Activated naive CD8-positive, alpha-beta T cell treated with anti-CD3 and anti-CD28 coated beads, Interleukin-2, amount 50 U/mL, for 24 hours (primary cell): ENCODE measurements at regions not wholly inside any gene's neighbourhood (a gene's known extent, or its start where the extent isn't known, plus 50 kb on each side); places are given as distances from the start of the nearest gene placed in this dataset.

Experiments
- ATAC-seq: fragments of 150-1000 bp; cut with Tn5 transposase; one replicate; pipeline ENCODE4 v1.10.0; 2021
- DNase-seq: peaks from one replicate; pipeline ENCODE4 v3.0.0; 2021
- H3K27ac Mint-ChIP-seq: one replicate; pipeline ENCODE4 v1.8.0; 2021; ENCODE audit warnings: mild to moderate bottlenecking, mixed read lengths
- H3K27me3 Mint-ChIP-seq: one replicate; pipeline ENCODE4 v1.8.0; 2021; ENCODE audit warnings: mixed read lengths
- H3K36me3 Mint-ChIP-seq: one replicate; pipeline ENCODE4 v1.8.0; 2021; ENCODE audit warnings: low read depth, mixed read lengths
- H3K4me1 Mint-ChIP-seq: one replicate; pipeline ENCODE4 v1.8.0; 2021; ENCODE audit warnings: mixed read lengths
- H3K4me3 Mint-ChIP-seq: one replicate; pipeline ENCODE4 v1.8.0; 2021; ENCODE audit warnings: mild to moderate bottlenecking, moderate library complexity, mixed read lengths
- H3K9me3 Mint-ChIP-seq: one replicate; pipeline ENCODE4 v1.8.0; 2021; ENCODE audit warnings: mixed read lengths

GRCh38 chr20:43263226-43263625, 73.5 kb upstream of the PTPRT start:
- ATAC-seq = no peak
- peaks cover 3% of the 10 kb centered on the region for H3K27me3 Mint-ChIP-seq
- DNase-seq = no peak
- H3K27ac Mint-ChIP-seq = no peak overlapping the region
- no peak overlapping the region for H3K4me3 Mint-ChIP-seq
- H3K9me3 Mint-ChIP-seq = no peaks in the 10 kb centered on the region
- H3K4me1 Mint-ChIP-seq = no peaks in the 10 kb centered on the region
- no peaks in the 10 kb centered on the region for H3K36me3 Mint-ChIP-seq

GRCh38 chr20:43262341-43262740, 72.6 kb upstream of the PTPRT start:
- H3K27ac Mint-ChIP-seq = no peak overlapping the region
- DNase-seq (no peak), ATAC-seq (no peak)
- H3K27me3 Mint-ChIP-seq = peaks cover 3% of the 10 kb centered on the region
- H3K4me3 Mint-ChIP-seq = no peak overlapping the region
- H3K4me1 Mint-ChIP-seq = no peaks in the 10 kb centered on the region
- no peaks in the 10 kb centered on the region for H3K36me3 Mint-ChIP-seq
- H3K9me3 Mint-ChIP-seq = no peaks in the 10 kb centered on the region

GRCh38 chr20:43255877-43256276, 66.2 kb upstream of the PTPRT start:
- Mint-ChIP-seq H3K36me3 (no peaks in the 10 kb centered on the region), H3K4me3 (no peak overlapping the region), H3K4me1 (no peaks in the 10 kb centered on the region), H3K27me3 (peaks cover 3% of the 10 kb centered on the region), H3K9me3 (no peaks in the 10 kb centered on the region), H3K27ac (no peak overlapping the region)
- no peak for DNase-seq
- no peak for ATAC-seq

- H3K27me3 Mint-ChIP-seq = peaks cover 3% of the 10 kb centered on the region
- DNase-seq = no peak
- H3K4me3 Mint-ChIP-seq = no peak overlapping the region
- no peaks in the 10 kb centered on the region for H3K36me3 Mint-ChIP-seq
- ATAC-seq = no peak
- H3K9me3 Mint-ChIP-seq = no peaks in the 10 kb centered on the region
- no peaks in the 10 kb centered on the region for H3K4me1 Mint-ChIP-seq
- H3K27ac Mint-ChIP-seq = no peak overlapping the region
Observed at GRCh38 chr20:43252761-43253160, 63.1 kb upstream of the PTPRT start.

- Mint-ChIP-seq H3K9me3 (no peaks in the 10 kb centered on the region), H3K36me3 (no peaks in the 10 kb centered on the region), H3K4me1 (no peaks in the 10 kb centered on the region), H3K27ac (no peak overlapping the region), H3K4me3 (no peak overlapping the region), H3K27me3 (peaks cover 5% of the 10 kb centered on the region)
- peak; percentile 7 for ATAC-seq
- DNase-seq = no peak
Observed at GRCh38 chr20:43248341-43248740, 58.6 kb upstream of the PTPRT start.

GRCh38 chr20:43247361-43247760, 57.7 kb upstream of the PTPRT start:
- H3K36me3 Mint-ChIP-seq = no peaks in the 10 kb centered on the region
- ATAC-seq = no peak
- H3K27me3 Mint-ChIP-seq = peaks cover 2% of the 10 kb centered on the region
- no peaks in the 10 kb centered on the region for H3K4me1 Mint-ChIP-seq
- no peak for DNase-seq
- no peak overlapping the region for H3K27ac Mint-ChIP-seq
- no peak overlapping the region for H3K4me3 Mint-ChIP-seq
- no peaks in the 10 kb centered on the region for H3K9me3 Mint-ChIP-seq

- Mint-ChIP-seq H3K4me1 (no peaks in the 10 kb centered on the region), H3K27me3 (peaks cover 2% of the 10 kb centered on the region), H3K27ac (no peak overlapping the region), H3K36me3 (no peaks in the 10 kb centered on the region), H3K4me3 (no peak overlapping the region), H3K9me3 (peaks cover 3% of the 10 kb centered on the region)
- DNase-seq (no peak), ATAC-seq (no peak)
Observed at GRCh38 chr20:43244647-43245046, 54.9 kb upstream of the PTPRT start.

GRCh38 chr20:43243672-43244269, 54.1 kb upstream of the PTPRT start:
- ATAC-seq (no peak), DNase-seq (no peak)
- H3K27me3 Mint-ChIP-seq = peaks cover 2% of the 10 kb centered on the region
- no peak overlapping the region for H3K4me3 Mint-ChIP-seq
- no peak overlapping the region for H3K27ac Mint-ChIP-seq
- no peaks in the 10 kb centered on the region for H3K4me1 Mint-ChIP-seq
- no peaks in the 10 kb centered on the region for H3K36me3 Mint-ChIP-seq
- peaks cover 3% of the 10 kb centered on the region for H3K9me3 Mint-ChIP-seq

GRCh38 chr20:43241057-43241702, 51.5 kb upstream of the PTPRT start:
- Mint-ChIP-seq H3K27ac (no peak overlapping the region), H3K4me1 (no peaks in the 10 kb centered on the region), H3K27me3 (no peaks in the 10 kb centered on the region)

More at GRCh38 chr20:43241057-43241702, 51.5 kb upstream of the PTPRT start:
- no peak for DNase-seq
- Mint-ChIP-seq H3K4me3 (no peak overlapping the region), H3K9me3 (peaks cover 3% of the 10 kb centered on the region), H3K36me3 (no peaks in the 10 kb centered on the region)
- no peak for ATAC-seq
